Brain microvascular endothelial cell (primary cell): ENCODE measurements at regions not wholly inside any gene's neighbourhood (a gene's known extent, or its start where the extent isn't known, plus 50 kb on each side); places are given as distances from the start of the nearest gene placed in this dataset.

ENCODE experiments used
- DNase-seq: peaks from one replicate; pipeline ENCODE4 v3.0.0-alpha.2; 2020
- H3K27ac ChIP-seq: fragments of 250-450 bp; sonication (Bioruptor Pico); 2 replicates; pipeline ENCODE4 v1.5.1; 2020; ENCODE audit warnings: mild to moderate bottlenecking, moderate library complexity
- H3K27me3 ChIP-seq: fragments of 250-450 bp; sonication (Bioruptor Pico); replicated peaks from 2 replicates; pipeline ENCODE4 v1.5.1; 2020; ENCODE audit warnings: mild to moderate bottlenecking
- H3K36me3 ChIP-seq: fragments of 250-450 bp; sonication (Bioruptor Pico); replicated peaks from 2 replicates; pipeline ENCODE4 v1.5.1; 2020; ENCODE audit warnings: mild to moderate bottlenecking
- H3K4me3 ChIP-seq: 2 replicates; pipeline ENCODE4 v1.5.1; 2011; ENCODE audit warnings: low read depth, mild to moderate bottlenecking, control low read depth, low read length, moderate library complexity
- CTCF ChIP-seq: IDR thresholded peaks from 2 replicates; pipeline ENCODE4 v1.5.1; 2011; ENCODE audit warnings: low read depth, mild to moderate bottlenecking, moderate library complexity, low read length, control low read depth, inconsistent platforms; ENCODE audit errors: missing control alignments
- in situ Hi-C: cut with HindIII; loops from 2 replicates; pipeline ENCODE4 v1.10.0; 2017; ENCODE audit warnings: low sequenced_read_pairs, low pct_ligation_motif_present

GRCh38 chr17:71849783-71850768, 270.7 kb upstream of the SOX9 start:
- Histone ChIP-seq H3K27ac (no peak overlapping the region), H3K36me3 (no peaks in the 10 kb centered on the region), H3K27me3 (no peaks in the 10 kb centered on the region), H3K4me3 (no peak overlapping the region)
- DNase-seq: no peak
- in situ Hi-C loops: no loop called here
- TF ChIP-seq CTCF: no peak

GRCh38 chr17:71850812-71851211, 270.0 kb upstream of the SOX9 start:
- in situ Hi-C loops: no loop called here
- Histone ChIP-seq H3K4me3 (no peak overlapping the region), H3K27ac (no peak overlapping the region)

DNA sequence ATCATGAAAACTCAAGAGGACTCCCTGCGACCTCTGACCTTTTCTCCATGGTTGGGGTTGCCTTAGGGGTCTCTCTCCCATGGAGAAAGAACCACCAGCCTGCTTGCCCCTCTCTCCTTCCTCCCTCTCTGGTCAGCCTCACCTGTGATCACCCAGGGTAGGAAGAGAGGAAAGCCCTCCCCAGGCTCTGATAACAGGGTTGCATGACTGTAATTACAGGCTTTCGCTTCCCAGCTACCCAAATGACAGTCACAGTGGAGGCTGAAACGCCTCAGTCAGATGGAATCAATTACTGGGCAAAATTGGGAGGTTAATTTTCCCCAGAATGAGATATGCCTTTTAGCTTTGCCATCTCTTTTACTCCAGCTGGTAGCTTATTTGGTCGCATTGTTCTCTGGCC, 265.8 kb upstream of the SOX9 start:
- no peak for TF ChIP-seq CTCF
- DNase-seq: no peak
- Histone ChIP-seq H3K36me3 (no peaks in the 10 kb centered on the region), H3K4me3 (no peak overlapping the region), H3K27me3 (no peaks in the 10 kb centered on the region), H3K27ac (no peak overlapping the region)
- in situ Hi-C loops: no loop called here

More at GRCh38 chr17:71850812-71851211, 270.0 kb upstream of the SOX9 start:
- DNase-seq: no peak
- H3K27me3 ChIP-seq: no peaks in the 10 kb centered on the region
- TF ChIP-seq CTCF: no peak
- no peaks in the 10 kb centered on the region for H3K36me3 ChIP-seq

DNA sequence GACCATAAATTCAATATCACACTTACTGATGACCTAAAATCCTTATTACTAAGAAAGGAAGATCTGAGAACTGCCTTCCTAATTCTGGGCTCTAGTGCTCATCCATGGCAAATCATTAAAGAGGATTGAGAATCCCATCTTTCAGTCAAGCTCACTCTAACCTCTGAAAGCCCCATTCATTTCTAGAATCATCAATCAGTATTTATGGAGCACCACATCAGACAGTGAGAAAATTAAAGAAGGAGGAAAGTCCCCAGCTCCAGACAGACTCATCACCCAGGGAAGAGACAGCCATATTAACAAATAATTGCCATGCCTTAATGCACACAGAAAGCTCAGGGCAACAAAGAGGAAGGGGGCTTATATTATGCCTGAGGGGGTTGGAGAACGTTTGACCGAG, 256.1 kb upstream of the SOX9 start:
- TF ChIP-seq CTCF: no peak
- Histone ChIP-seq H3K4me3 (no peak overlapping the region), H3K36me3 (no peaks in the 10 kb centered on the region), H3K27ac (no peak overlapping the region), H3K27me3 (no peaks in the 10 kb centered on the region)
- in situ Hi-C loops: no loop called here
- no peak for DNase-seq

GRCh38 chr17:71866095-71866494, 254.7 kb upstream of the SOX9 start:
- no peaks in the 10 kb centered on the region for H3K27me3 ChIP-seq
- no peak overlapping the region for H3K27ac ChIP-seq
- in situ Hi-C loops: no loop called here
- no peaks in the 10 kb centered on the region for H3K36me3 ChIP-seq
- no peak for TF ChIP-seq CTCF
- no peak overlapping the region for H3K4me3 ChIP-seq
- no peak for DNase-seq

- no peak for TF ChIP-seq CTCF
- Histone ChIP-seq H3K27ac (no peak overlapping the region), H3K36me3 (no peaks in the 10 kb centered on the region), H3K4me3 (no peak overlapping the region), H3K27me3 (no peaks in the 10 kb centered on the region)
- DNase-seq: no peak
- in situ Hi-C loops: no loop called here
Measured at GRCh38 chr17:71869293-71869692, 251.5 kb upstream of the SOX9 start.
